ENCODE measurements at regions not wholly inside any gene's neighbourhood (a gene's known extent, or its start where the extent isn't known, plus 50 kb on each side); places are given as distances from the start of the nearest gene placed in this dataset.
"Not testable (repeated sequence)": the region's sequence is repeated elsewhere in the genome, so short reads cannot be mapped to it uniquely, and the experiment has no call there.

DNA sequence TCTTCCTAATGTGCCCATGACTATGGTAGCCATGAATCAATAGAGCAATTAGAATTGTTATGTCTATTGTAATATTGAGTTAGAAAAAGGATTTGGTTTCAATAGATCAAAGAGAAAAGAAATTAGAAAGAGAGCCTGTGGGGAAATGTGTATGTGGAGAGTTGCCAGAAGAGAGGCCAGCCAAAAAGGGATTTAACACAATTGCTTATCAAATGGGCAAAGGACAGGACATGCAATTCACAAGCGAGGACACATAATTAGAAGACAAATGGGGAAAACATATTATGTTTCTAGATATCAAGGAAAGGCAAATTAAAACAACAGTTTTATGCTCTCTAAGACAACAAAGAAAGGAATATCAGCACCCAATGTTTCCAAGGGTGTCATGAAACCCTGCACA is 403.2 kb upstream of the KLHL29 start:
- Mint-ChIP-seq H3K4me1 (peaks cover 10% of the 10 kb centered on the region), H3K27me3 (ENCODE audit: low read depth) (no peaks in the 10 kb centered on the region), H3K27ac (ENCODE audit: unreplicated experiment) (no peak overlapping the region), H3K9me3 (peaks cover 4% of the 10 kb centered on the region), H3K4me3 (no peak overlapping the region), H3K36me3 (ENCODE audit: low read depth) (peaks cover 4% of the 10 kb centered on the region)
- TF ChIP-seq, protein P1, sequence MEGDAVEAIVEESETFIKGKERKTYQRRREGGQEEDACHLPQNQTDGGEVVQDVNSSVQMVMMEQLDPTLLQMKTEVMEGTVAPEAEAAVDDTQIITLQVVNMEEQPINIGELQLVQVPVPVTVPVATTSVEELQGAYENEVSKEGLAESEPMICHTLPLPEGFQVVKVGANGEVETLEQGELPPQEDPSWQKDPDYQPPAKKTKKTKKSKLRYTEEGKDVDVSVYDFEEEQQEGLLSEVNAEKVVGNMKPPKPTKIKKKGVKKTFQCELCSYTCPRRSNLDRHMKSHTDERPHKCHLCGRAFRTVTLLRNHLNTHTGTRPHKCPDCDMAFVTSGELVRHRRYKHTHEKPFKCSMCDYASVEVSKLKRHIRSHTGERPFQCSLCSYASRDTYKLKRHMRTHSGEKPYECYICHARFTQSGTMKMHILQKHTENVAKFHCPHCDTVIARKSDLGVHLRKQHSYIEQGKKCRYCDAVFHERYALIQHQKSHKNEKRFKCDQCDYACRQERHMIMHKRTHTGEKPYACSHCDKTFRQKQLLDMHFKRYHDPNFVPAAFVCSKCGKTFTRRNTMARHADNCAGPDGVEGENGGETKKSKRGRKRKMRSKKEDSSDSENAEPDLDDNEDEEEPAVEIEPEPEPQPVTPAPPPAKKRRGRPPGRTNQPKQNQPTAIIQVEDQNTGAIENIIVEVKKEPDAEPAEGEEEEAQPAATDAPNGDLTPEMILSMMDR (conservative IDR thresholded peaks at IDR 0.05): no peak
- no peak for DNase-seq (ENCODE audit: low read depth, low spot score)

DNA sequence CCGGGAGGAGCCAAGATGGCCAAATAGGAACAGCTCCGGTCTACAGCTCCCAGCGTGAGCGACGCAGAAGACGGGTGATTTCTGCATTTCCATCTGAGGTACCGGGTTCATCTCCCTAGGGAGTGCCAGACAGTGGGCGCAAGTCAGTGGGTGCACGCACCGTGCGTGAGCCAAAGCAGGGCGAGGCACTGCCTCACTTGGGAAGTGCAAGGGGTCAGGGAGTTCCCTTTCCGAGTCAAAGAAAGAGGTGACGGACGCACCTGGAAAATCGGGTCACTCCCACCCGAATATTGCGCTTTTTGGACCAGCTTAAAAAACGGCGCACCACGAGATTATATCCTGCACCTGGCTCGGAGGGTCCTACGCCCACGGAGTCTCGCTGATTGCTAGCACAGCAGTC is 400.8 kb upstream of the KLHL29 start:
- not testable (repeated sequence) for H3K9me3 Mint-ChIP-seq; H3K27me3 Mint-ChIP-seq (ENCODE audit: low read depth); H3K36me3 Mint-ChIP-seq (ENCODE audit: low read depth); DNase-seq (ENCODE audit: low read depth, low spot score)
- peaks cover 10% of the 10 kb centered on the region for H3K4me1 Mint-ChIP-seq
- H3K27ac Mint-ChIP-seq (ENCODE audit: unreplicated experiment): peak overlapping the region; percentile 20
- peak overlapping the region; percentile 65 for H3K4me3 Mint-ChIP-seq

DNA sequence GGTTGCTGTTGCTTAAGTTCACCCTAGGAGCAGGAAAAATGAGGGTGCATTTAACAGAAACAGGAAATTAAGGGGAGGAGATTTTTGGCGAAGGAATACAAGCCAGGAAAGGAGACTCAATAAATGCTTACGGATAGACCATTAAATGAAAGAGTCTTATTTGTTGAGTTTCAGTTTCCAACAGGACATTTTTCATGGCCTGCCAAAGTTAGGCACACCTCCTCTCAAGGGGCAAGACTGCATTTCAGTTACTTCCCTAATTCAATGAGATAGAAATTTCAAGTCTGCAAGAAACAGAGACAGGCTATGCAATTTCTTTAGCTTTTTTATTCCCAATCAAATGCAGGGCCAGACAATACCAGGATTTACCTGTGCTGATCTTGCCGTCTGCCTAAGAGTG is 394.7 kb upstream of the KLHL29 start:
- H3K4me1 Mint-ChIP-seq: no peaks in the 10 kb centered on the region
- no peaks in the 10 kb centered on the region for H3K27me3 Mint-ChIP-seq (ENCODE audit: low read depth)
- TF ChIP-seq, protein P1 (conservative IDR thresholded peaks at IDR 0.05): no peak
- peaks cover 2% of the 10 kb centered on the region for H3K36me3 Mint-ChIP-seq (ENCODE audit: low read depth)
- no peaks in the 10 kb centered on the region for H3K9me3 Mint-ChIP-seq
- H3K4me3 Mint-ChIP-seq: no peak overlapping the region
- no peak for DNase-seq (ENCODE audit: low read depth, low spot score)
- H3K27ac Mint-ChIP-seq (ENCODE audit: unreplicated experiment): no peak overlapping the region

DNA sequence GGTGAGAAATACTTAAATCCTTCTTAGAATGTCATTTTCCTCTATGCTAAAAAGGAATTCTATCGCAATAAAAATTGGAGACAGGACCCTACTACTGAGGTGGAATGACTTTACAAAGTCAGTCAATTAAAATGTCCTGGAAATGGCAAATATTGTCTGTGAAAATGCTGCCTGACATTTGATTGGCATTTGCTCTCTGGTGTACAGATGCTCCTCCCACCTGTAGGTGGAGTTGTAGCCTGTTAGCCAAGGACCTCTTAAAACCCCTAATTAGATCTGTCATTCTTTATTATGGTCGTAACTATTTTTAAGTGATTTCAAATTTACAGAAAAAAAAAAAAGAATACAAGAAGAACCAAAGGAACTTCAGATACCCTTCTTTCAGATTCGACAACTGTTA is 393.1 kb upstream of the KLHL29 start:
- no peaks in the 10 kb centered on the region for H3K27me3 Mint-ChIP-seq (ENCODE audit: low read depth)
- no peak overlapping the region for H3K4me3 Mint-ChIP-seq
- no peaks in the 10 kb centered on the region for H3K36me3 Mint-ChIP-seq (ENCODE audit: low read depth)
- TF ChIP-seq, protein P1 (conservative IDR thresholded peaks at IDR 0.05): peak; percentile 33
- H3K4me1 Mint-ChIP-seq: no peaks in the 10 kb centered on the region
- DNase-seq (ENCODE audit: low read depth, low spot score): no peak
- H3K9me3 Mint-ChIP-seq: no peaks in the 10 kb centered on the region
- no peak overlapping the region for H3K27ac Mint-ChIP-seq (ENCODE audit: unreplicated experiment)

DNA sequence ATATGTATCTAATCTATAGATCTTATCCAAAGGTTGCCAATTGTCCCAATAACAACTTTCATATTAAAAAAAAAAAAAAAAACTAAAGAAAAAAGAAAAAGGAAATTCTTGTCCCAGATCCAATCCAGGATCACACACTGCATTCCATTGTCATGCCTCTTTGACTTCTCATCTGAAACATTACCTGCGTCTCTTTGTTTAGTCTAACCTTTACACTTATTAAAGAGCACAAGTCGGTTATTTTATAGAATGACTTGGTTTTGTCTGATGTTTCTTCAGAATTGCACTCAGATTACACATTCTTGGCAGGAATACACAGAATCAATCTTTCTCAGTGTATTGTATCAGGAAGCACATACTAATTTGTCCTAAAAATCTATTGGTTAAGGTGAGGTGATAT is 392.5 kb upstream of the KLHL29 start:
- Mint-ChIP-seq H3K27ac (ENCODE audit: unreplicated experiment) (no peak overlapping the region), H3K4me1 (no peaks in the 10 kb centered on the region), H3K9me3 (no peaks in the 10 kb centered on the region), H3K36me3 (ENCODE audit: low read depth) (no peaks in the 10 kb centered on the region), H3K27me3 (ENCODE audit: low read depth) (no peaks in the 10 kb centered on the region), H3K4me3 (no peak overlapping the region)
- DNase-seq (ENCODE audit: low read depth, low spot score): no peak
- TF ChIP-seq, protein P1 (conservative IDR thresholded peaks at IDR 0.05): no peak

DNA sequence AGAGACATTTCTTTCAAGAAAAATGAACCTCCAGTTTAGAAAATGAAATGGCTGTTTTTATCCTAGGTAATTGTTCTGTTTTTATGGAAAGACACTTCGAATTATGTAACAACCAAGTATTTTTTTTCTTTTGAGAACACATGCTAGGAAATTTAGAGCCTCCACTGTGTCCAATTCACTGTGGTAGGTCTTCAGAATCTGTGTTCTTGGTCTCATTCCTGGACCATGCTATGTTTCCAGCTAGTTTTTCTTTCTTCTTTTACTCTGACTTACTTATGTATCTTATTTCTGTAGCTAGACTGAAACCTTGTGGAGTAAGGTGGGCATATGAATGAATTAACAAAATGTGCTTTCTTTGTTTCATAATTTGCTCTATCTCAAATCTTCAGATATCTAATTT is 391.7 kb upstream of the KLHL29 start:
- no peak for DNase-seq (ENCODE audit: low read depth, low spot score)
- H3K27me3 Mint-ChIP-seq (ENCODE audit: low read depth): no peaks in the 10 kb centered on the region

More for the DNA sequence above, 391.7 kb upstream of the KLHL29 start:
- Mint-ChIP-seq H3K4me1 (no peaks in the 10 kb centered on the region), H3K4me3 (no peak overlapping the region), H3K27ac (ENCODE audit: unreplicated experiment) (no peak overlapping the region), H3K9me3 (no peaks in the 10 kb centered on the region), H3K36me3 (ENCODE audit: low read depth) (no peaks in the 10 kb centered on the region)
- TF ChIP-seq, protein P1 (conservative IDR thresholded peaks at IDR 0.05): no peak

Data from neural crest cell (in vitro differentiated cells).